Natural killer cell (primary cell): ENCODE measurements at regions not wholly inside any gene's neighbourhood (a gene's known extent, or its start where the extent isn't known, plus 50 kb on each side); places are given as distances from the start of the nearest gene placed in this dataset.

Source experiments
- ATAC-seq, 3 donors: fragments of 150-1000 bp in 2 of 3; fragments of 200-7000 bp in 1 of 3; cut with Tn5 transposase; 1 replicate in 1 of 3; 2 replicates in 2 of 3; pipeline ENCODE4 v1.10.0; 2021; ENCODE audit warnings: mild to moderate bottlenecking in 2 of 3, moderate library complexity in 2 of 3
- DNase-seq, 2 donors: peaks; one replicate each; pipeline versions ENCODE4 v3.0.0 to v3.0.0-alpha.2; 2013 to 2021; ENCODE audit warnings: mixed read lengths in 1 of 2
- H3K27ac ChIP-seq: one replicate; pipeline ENCODE4 v1.5.1; 2013; ENCODE audit warnings: mild to moderate bottlenecking, low read length
- H3K27me3 ChIP-seq: one replicate; pipeline ENCODE4 v1.6.1; 2013; ENCODE audit warnings: low read length; ENCODE audit not compliant: control insufficient read depth, insufficient read depth
- H3K36me3 ChIP-seq: one replicate; pipeline ENCODE4 v1.6.1; 2013; ENCODE audit warnings: low read length; ENCODE audit not compliant: control insufficient read depth, insufficient read depth
- H3K4me1 ChIP-seq: one replicate; pipeline ENCODE4 v1.6.1; 2013; ENCODE audit warnings: low read length; ENCODE audit not compliant: control insufficient read depth, insufficient read depth
- H3K4me3 ChIP-seq: one replicate; pipeline ENCODE4 v1.5.1; 2013; ENCODE audit warnings: low read length
- H3K9me3 ChIP-seq: one replicate; pipeline ENCODE4 v1.6.1; 2013; ENCODE audit warnings: low read length; ENCODE audit not compliant: control insufficient read depth, insufficient read depth
- H3K27ac Mint-ChIP-seq, 2 donors: one replicate each; pipeline ENCODE4 v1.8.0; 2022; ENCODE audit warnings: mild to moderate bottlenecking in 2 of 2, mixed read lengths in 2 of 2, moderate library complexity in 1 of 2
- H3K27me3 Mint-ChIP-seq, 2 donors: one replicate each; pipeline ENCODE4 v1.8.0; 2022; ENCODE audit warnings: low read depth in 2 of 2, mixed read lengths in 2 of 2
- H3K36me3 Mint-ChIP-seq: one replicate; pipeline ENCODE4 v1.8.0; 2022; ENCODE audit warnings: mixed read lengths
- H3K4me1 Mint-ChIP-seq, 2 donors: one replicate each; pipeline ENCODE4 v1.8.0; 2022; ENCODE audit warnings: mixed read lengths in 2 of 2
- H3K4me3 Mint-ChIP-seq: one replicate; pipeline ENCODE4 v1.8.0; 2022; ENCODE audit warnings: mild to moderate bottlenecking, moderate library complexity, mixed read lengths
- H3K9me3 Mint-ChIP-seq, 2 donors: one replicate each; pipeline ENCODE4 v1.8.0; 2022; ENCODE audit warnings: mixed read lengths in 2 of 2
- WGBS: methylation state at CpG from one replicate; pipeline ENCODE4 v1.1.7; 2013; ENCODE audit warnings: missing lambda C conversion rate; ENCODE audit not compliant: insufficient coverage; 5-methylcytosine and 5-hydroxymethylcytosine counted together
- intact Hi-C: fragments of 100-400 bp; cut with micrococcal nuclease; formaldehyde crosslinking; loops from one replicate; pipeline ENCODE4 v1.14.2; 2022
- TF ChIP-seq, protein P1 (sequence below): fragments of 200-600 bp; IDR thresholded peaks from one replicate; pipeline ENCODE4 v1.8.0; 2022; ENCODE audit warnings: antibody characterized with exemption

DNA sequence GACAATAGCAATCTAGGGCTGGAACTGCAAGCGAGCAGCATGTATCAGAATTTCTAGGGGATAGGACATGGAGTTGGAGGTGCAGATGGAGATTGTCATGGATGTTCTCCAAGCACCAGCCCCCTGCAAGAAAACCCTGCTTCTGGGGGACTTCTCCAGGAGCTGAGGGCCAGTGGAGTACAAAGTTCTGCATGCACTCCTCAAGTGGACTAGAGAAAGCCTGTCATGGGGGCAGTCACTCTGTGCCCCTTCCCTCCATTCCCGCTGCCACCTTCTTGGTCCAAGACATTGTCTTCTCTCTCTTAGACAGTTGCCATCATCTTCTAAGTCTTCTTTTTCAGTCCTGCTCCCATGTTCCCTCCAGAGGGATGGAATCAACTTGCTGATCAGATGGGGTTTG is 87.9 kb downstream of the AIPL1 start:
- Histone ChIP-seq H3K4me3 (no peak overlapping the region), H3K9me3 (no peaks in the 10 kb centered on the region), H3K4me1 (no peaks in the 10 kb centered on the region), H3K27ac (no peak overlapping the region), H3K36me3 (no peaks in the 10 kb centered on the region), H3K27me3 (no peaks in the 10 kb centered on the region)
- no peaks in the 10 kb centered on the region for H3K36me3 Mint-ChIP-seq
- no peak overlapping the region for H3K4me3 Mint-ChIP-seq
- no peak for ATAC-seq
- no peak for DNase-seq
- no peaks in the 10 kb centered on the region for H3K4me1 Mint-ChIP-seq
- peaks cover 6 to 13% of the 10 kb centered on the region in 2 donors for H3K27me3 Mint-ChIP-seq
- 81% methylated on average over 2 of the region's 2 CpGs for WGBS
- intact Hi-C loops = no loop called here
- H3K27ac Mint-ChIP-seq = no peak overlapping the region
- TF ChIP-seq, protein P1, sequence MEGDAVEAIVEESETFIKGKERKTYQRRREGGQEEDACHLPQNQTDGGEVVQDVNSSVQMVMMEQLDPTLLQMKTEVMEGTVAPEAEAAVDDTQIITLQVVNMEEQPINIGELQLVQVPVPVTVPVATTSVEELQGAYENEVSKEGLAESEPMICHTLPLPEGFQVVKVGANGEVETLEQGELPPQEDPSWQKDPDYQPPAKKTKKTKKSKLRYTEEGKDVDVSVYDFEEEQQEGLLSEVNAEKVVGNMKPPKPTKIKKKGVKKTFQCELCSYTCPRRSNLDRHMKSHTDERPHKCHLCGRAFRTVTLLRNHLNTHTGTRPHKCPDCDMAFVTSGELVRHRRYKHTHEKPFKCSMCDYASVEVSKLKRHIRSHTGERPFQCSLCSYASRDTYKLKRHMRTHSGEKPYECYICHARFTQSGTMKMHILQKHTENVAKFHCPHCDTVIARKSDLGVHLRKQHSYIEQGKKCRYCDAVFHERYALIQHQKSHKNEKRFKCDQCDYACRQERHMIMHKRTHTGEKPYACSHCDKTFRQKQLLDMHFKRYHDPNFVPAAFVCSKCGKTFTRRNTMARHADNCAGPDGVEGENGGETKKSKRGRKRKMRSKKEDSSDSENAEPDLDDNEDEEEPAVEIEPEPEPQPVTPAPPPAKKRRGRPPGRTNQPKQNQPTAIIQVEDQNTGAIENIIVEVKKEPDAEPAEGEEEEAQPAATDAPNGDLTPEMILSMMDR = no peak
- no peaks in the 10 kb centered on the region for H3K9me3 Mint-ChIP-seq

- no peaks in the 10 kb centered on the region for H3K9me3 ChIP-seq
- H3K27me3 Mint-ChIP-seq = peaks cover 6 to 13% of the 10 kb centered on the region in 2 donors
- intact Hi-C loops = no loop called here
- H3K27ac ChIP-seq = no peak overlapping the region
- no peak overlapping the region for H3K4me3 Mint-ChIP-seq
- no peaks in the 10 kb centered on the region for H3K4me1 Mint-ChIP-seq
- TF ChIP-seq, protein P1 = no peak
- H3K4me1 ChIP-seq = no peaks in the 10 kb centered on the region
- no peak overlapping the region for H3K27ac Mint-ChIP-seq
- WGBS = 81% methylated on average over 6 of the region's 6 CpGs
- ATAC-seq (no peak), DNase-seq (no peak)
- H3K27me3 ChIP-seq = no peaks in the 10 kb centered on the region
- no peaks in the 10 kb centered on the region for H3K36me3 Mint-ChIP-seq
- no peaks in the 10 kb centered on the region for H3K36me3 ChIP-seq
- no peaks in the 10 kb centered on the region for H3K9me3 Mint-ChIP-seq
- H3K4me3 ChIP-seq = no peak overlapping the region
Measured at GRCh38 chr17:6346156-6346786, 88.7 kb downstream of the AIPL1 start.

DNA sequence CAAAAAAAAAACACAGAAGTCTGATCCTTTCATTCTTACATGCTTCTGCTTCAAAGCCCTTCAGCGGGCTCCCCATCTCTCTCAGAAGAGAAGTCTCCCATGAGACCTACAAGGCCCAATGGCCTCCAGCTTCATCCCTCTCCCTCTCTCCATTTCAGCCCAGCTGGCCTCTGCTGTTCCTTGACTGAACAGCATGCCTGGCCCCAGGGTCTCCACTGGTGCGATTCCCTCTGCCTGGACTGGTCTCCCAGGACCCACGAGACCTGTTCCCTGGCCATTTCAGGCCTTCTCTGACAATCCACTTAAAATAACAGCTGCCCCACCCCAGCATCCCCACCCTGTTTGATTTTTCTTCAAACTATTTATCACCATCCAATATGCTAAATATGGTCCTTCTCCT is 91.2 kb downstream of the AIPL1 start:
- Histone ChIP-seq H3K4me1 (no peaks in the 10 kb centered on the region), H3K27ac (no peak overlapping the region), H3K36me3 (no peaks in the 10 kb centered on the region), H3K9me3 (no peaks in the 10 kb centered on the region), H3K27me3 (no peaks in the 10 kb centered on the region), H3K4me3 (no peak overlapping the region)
- Mint-ChIP-seq H3K36me3 (no peaks in the 10 kb centered on the region), H3K27ac (no peak overlapping the region), H3K9me3 (no peaks in the 10 kb centered on the region), H3K4me3 (no peak overlapping the region), H3K4me1 (no peaks in the 10 kb centered on the region), H3K27me3 (peaks cover 8 to 13% of the 10 kb centered on the region in 2 donors)
- WGBS = 79% methylated on average over 3 of the region's 3 CpGs
- no peak for ATAC-seq
- TF ChIP-seq, protein P1 = no peak
- intact Hi-C loops = no loop called here
- DNase-seq = no peak

DNA sequence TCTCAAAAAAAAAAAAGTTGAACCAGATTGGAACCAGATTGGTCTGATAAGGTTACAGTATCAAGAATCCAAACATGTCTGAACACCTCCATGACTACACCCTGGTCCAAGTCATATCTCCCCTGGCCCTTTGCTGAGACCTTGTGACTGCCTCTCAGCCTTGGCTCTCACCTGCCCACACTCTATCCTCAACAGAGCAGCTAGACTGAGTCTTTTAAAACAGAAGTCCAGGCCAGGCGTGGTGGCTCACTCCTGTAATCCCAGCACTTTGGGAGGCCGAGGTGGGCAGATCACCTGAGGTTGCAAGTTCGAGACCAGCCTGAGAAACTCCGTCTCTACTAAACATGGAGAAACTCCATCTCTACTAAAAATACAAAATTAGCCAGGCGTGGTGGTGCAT is 91.7 kb downstream of the AIPL1 start:
- ATAC-seq = no peak
- Mint-ChIP-seq H3K9me3 (no peaks in the 10 kb centered on the region), H3K27ac (no peak overlapping the region), H3K4me3 (no peak overlapping the region), H3K27me3 (peaks cover 8 to 12% of the 10 kb centered on the region in 2 donors), H3K4me1 (no peaks in the 10 kb centered on the region), H3K36me3 (no peaks in the 10 kb centered on the region)
- WGBS = 81% methylated on average over 5 of the region's 5 CpGs
- Histone ChIP-seq H3K27me3 (no peaks in the 10 kb centered on the region), H3K4me3 (no peak overlapping the region), H3K9me3 (no peaks in the 10 kb centered on the region), H3K36me3 (no peaks in the 10 kb centered on the region), H3K27ac (no peak overlapping the region), H3K4me1 (no peaks in the 10 kb centered on the region)
- intact Hi-C loops = no loop called here
- no peak for DNase-seq
- TF ChIP-seq, protein P1 = no peak
